Neural cell (in vitro differentiated cells): ENCODE measurements at regions not wholly inside any gene's neighbourhood (a gene's known extent, or its start where the extent isn't known, plus 50 kb on each side); places are given as distances from the start of the nearest gene placed in this dataset.

Source experiments
- POLR2AphosphoS5 ChIP-seq: IDR thresholded peaks from 2 replicates; pipeline ENCODE4 v1.6.1; 2012
- RAD21 ChIP-seq: fragments of 450-650 bp; conservative IDR thresholded peaks from 2 replicates; pipeline ENCODE4 v1.6.1; 2014; ENCODE audit warnings: antibody characterized with exemption, mild to moderate bottlenecking, moderate library complexity
- TF ChIP-seq, protein P1 (sequence below): fragments of 450-650 bp; IDR thresholded peaks from 2 replicates; pipeline ENCODE4 v1.5.1; 2014; ENCODE audit warnings: antibody characterized with exemption, mild to moderate bottlenecking, moderate library complexity; ENCODE audit not compliant: poor library complexity, severe bottlenecking

GRCh38 chr4:30879855-30880598 is 159.9 kb downstream of the PCDH7 start:
- TF ChIP-seq, protein P1, sequence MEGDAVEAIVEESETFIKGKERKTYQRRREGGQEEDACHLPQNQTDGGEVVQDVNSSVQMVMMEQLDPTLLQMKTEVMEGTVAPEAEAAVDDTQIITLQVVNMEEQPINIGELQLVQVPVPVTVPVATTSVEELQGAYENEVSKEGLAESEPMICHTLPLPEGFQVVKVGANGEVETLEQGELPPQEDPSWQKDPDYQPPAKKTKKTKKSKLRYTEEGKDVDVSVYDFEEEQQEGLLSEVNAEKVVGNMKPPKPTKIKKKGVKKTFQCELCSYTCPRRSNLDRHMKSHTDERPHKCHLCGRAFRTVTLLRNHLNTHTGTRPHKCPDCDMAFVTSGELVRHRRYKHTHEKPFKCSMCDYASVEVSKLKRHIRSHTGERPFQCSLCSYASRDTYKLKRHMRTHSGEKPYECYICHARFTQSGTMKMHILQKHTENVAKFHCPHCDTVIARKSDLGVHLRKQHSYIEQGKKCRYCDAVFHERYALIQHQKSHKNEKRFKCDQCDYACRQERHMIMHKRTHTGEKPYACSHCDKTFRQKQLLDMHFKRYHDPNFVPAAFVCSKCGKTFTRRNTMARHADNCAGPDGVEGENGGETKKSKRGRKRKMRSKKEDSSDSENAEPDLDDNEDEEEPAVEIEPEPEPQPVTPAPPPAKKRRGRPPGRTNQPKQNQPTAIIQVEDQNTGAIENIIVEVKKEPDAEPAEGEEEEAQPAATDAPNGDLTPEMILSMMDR = no peak
- no peak for TF ChIP-seq POLR2AphosphoS5
- no peak for TF ChIP-seq RAD21
